GM12892 (cell line): ENCODE measurements at regions not wholly inside any gene's neighbourhood (a gene's known extent, or its start where the extent isn't known, plus 50 kb on each side); places are given as distances from the start of the nearest gene placed in this dataset.

Experiments
- POLR2A ChIP-seq: IDR thresholded peaks from 2 replicates; pipeline ENCODE4 v1.6.1; 2011; ENCODE audit warnings: low read depth, low read length, control low read depth
- POLR2AphosphoS5 ChIP-seq: IDR thresholded peaks from 2 replicates; pipeline ENCODE4 v1.6.1; 2011; ENCODE audit warnings: low read depth, low read length, control low read depth

- TF ChIP-seq POLR2A, result no peak
- TF ChIP-seq POLR2AphosphoS5, result no peak
Measured at GRCh38 chr18:47644896-47645295, 285.6 kb downstream of the SMAD2 start.
